Caco-2 (cell line): ENCODE measurements at regions not wholly inside any gene's neighbourhood (a gene's known extent, or its start where the extent isn't known, plus 50 kb on each side); places are given as distances from the start of the nearest gene placed in this dataset.
"Not testable (repeated sequence)": the region's sequence is repeated elsewhere in the genome, so short reads cannot be mapped to it uniquely, and the experiment has no call there.

Experiments
- BruUV-seq: library from RNA; stranded (reverse); fragments of 400-500 nt; replicated peaks from 2 replicates; lab custom pipeline; 2021; lab: Mats Ljungman, UMichigan
- CTCF ChIA-PET: fragments of 300-600 bp; sonication (Branson Sonifier 250); formaldehyde crosslinking; loops from one replicate; lab custom pipeline; 2022; ENCODE audit warnings: antibody characterized with exemption; lab: Charles Lee
- POLR2A ChIA-PET: fragments of 300-600 bp; sonication (Branson Sonifier 250); formaldehyde crosslinking; loops from one replicate; lab custom pipeline; 2022; ENCODE audit warnings: antibody characterized with exemption; lab: Charles Lee
- DNase-seq, 2 experiments: peaks; one replicate each; pipeline versions ENCODE4 v3.0.0 to v3.0.0-alpha.2; 2020 to 2022
- H3K27me3 ChIP-seq: replicated peaks from 2 replicates; pipeline ENCODE4 v1.6.0; 2011; ENCODE audit warnings: low read length; ENCODE audit not compliant: control insufficient read depth, insufficient read depth
- H3K36me3 ChIP-seq: 2 replicates; pipeline ENCODE4 v1.5.1; 2011; ENCODE audit warnings: low read length; ENCODE audit not compliant: control insufficient read depth, insufficient read depth
- H3K4me1 ChIP-seq: fragments of 250-450 bp; sonication (Bioruptor Pico); 2 replicates; pipeline ENCODE4 v1.5.1; 2020; ENCODE audit warnings: mild to moderate bottlenecking
- H3K4me3 ChIP-seq: 2 replicates; pipeline ENCODE4 v1.5.1; 2011; ENCODE audit warnings: low read depth, mild to moderate bottlenecking, control low read depth, low read length
- H3K9me3 ChIP-seq: fragments of 250-450 bp; sonication (Bioruptor Pico); 2 replicates; pipeline ENCODE4 v1.5.1; 2020; ENCODE audit warnings: mild to moderate bottlenecking, moderate library complexity
- H3K27ac Mint-ChIP-seq: one replicate; pipeline ENCODE4 v1.8.0; 2022; ENCODE audit warnings: mixed read lengths; ENCODE audit not compliant: unreplicated experiment
- H3K27me3 Mint-ChIP-seq: one replicate; pipeline ENCODE4 v1.8.0; 2022; ENCODE audit warnings: mixed read lengths; ENCODE audit not compliant: insufficient read depth, unreplicated experiment
- H3K36me3 Mint-ChIP-seq: one replicate; pipeline ENCODE4 v1.8.0; 2022; ENCODE audit warnings: mild to moderate bottlenecking, mixed read lengths; ENCODE audit not compliant: insufficient read depth, unreplicated experiment
- H3K4me1 Mint-ChIP-seq: one replicate; pipeline ENCODE4 v1.8.0; 2022; ENCODE audit warnings: low read depth, mixed read lengths; ENCODE audit not compliant: unreplicated experiment
- H3K4me3 Mint-ChIP-seq: one replicate; pipeline ENCODE4 v1.8.0; 2022; ENCODE audit warnings: mild to moderate bottlenecking, moderate library complexity, mixed read lengths; ENCODE audit not compliant: unreplicated experiment
- H3K9me3 Mint-ChIP-seq: one replicate; pipeline ENCODE4 v1.8.0; 2022; ENCODE audit warnings: mixed read lengths; ENCODE audit not compliant: unreplicated experiment
- intact Hi-C: fragments of 100-400 bp; cut with micrococcal nuclease; formaldehyde crosslinking; loops from one replicate; pipeline ENCODE4 v1.10.0; 2022; ENCODE audit not compliant: unreplicated experiment
- TF ChIP-seq, protein P1 (sequence below), 2 experiments: fragments of 200-600 bp in 1 of 2; IDR thresholded peaks; 1 replicate in 1 of 2; 2 replicates in 1 of 2; pipeline versions ENCODE4 v1.5.1 to v1.8.0; 2011 to 2022; ENCODE audit warnings: antibody characterized with exemption in 1 of 2, control low read depth in 1 of 2, inconsistent platforms in 1 of 2, low read depth in 1 of 2, low read length in 1 of 2, mild to moderate bottlenecking in 1 of 2, moderate library complexity in 1 of 2; ENCODE audit not compliant: insufficient read depth in 1 of 2, severe bottlenecking in 1 of 2, unreplicated experiment in 1 of 2

DNA sequence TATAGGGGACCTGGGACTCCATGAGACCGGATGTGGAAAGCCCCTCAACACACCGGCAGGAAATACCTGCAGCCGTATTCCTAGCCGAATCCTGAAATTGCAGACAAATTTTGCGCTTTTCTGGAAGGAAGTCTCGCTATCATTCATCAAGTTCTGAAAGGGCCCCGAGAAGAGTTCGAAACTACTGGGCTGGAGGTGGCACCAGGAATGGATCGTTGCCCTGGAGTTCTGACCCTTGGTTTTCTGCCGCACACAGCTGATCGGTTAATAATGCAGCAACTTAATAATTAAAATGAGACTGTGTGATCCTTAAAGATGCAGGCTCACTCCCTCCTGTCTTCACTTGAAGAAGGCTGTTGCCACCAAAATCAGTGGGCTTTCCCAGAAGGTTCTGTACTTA lies 55.7 kb upstream of the MRTFB start:
- BruUV-seq: no TSS peak
- no peak for DNase-seq
- Mint-ChIP-seq H3K27me3 (no peaks in the 10 kb centered on the region), H3K4me3 (no peak overlapping the region), H3K4me1 (no peaks in the 10 kb centered on the region), H3K27ac (no peak overlapping the region), H3K9me3 (no peaks in the 10 kb centered on the region), H3K36me3 (no peaks in the 10 kb centered on the region)
- CTCF ChIA-PET: no interaction called here
- POLR2A ChIA-PET: no interaction called here
- intact Hi-C loops: no loop called here
- no peaks in the 10 kb centered on the region for H3K27me3 ChIP-seq
- no peaks in the 10 kb centered on the region for H3K9me3 ChIP-seq
- H3K4me1 ChIP-seq: peaks cover 8% of the 10 kb centered on the region; the same call in 1 of the 2 replicates
- TF ChIP-seq, protein P1, sequence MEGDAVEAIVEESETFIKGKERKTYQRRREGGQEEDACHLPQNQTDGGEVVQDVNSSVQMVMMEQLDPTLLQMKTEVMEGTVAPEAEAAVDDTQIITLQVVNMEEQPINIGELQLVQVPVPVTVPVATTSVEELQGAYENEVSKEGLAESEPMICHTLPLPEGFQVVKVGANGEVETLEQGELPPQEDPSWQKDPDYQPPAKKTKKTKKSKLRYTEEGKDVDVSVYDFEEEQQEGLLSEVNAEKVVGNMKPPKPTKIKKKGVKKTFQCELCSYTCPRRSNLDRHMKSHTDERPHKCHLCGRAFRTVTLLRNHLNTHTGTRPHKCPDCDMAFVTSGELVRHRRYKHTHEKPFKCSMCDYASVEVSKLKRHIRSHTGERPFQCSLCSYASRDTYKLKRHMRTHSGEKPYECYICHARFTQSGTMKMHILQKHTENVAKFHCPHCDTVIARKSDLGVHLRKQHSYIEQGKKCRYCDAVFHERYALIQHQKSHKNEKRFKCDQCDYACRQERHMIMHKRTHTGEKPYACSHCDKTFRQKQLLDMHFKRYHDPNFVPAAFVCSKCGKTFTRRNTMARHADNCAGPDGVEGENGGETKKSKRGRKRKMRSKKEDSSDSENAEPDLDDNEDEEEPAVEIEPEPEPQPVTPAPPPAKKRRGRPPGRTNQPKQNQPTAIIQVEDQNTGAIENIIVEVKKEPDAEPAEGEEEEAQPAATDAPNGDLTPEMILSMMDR (IDR thresholded peaks at IDR 0.05; ENCODE audit: insufficient read depth in 1 of 2, low read depth in 1 of 2, low read length in 1 of 2, severe bottlenecking in 1 of 2, unreplicated experiment in 1 of 2): no peak
- no peaks in the 10 kb centered on the region for H3K36me3 ChIP-seq
- H3K4me3 ChIP-seq: no peak overlapping the region

DNA sequence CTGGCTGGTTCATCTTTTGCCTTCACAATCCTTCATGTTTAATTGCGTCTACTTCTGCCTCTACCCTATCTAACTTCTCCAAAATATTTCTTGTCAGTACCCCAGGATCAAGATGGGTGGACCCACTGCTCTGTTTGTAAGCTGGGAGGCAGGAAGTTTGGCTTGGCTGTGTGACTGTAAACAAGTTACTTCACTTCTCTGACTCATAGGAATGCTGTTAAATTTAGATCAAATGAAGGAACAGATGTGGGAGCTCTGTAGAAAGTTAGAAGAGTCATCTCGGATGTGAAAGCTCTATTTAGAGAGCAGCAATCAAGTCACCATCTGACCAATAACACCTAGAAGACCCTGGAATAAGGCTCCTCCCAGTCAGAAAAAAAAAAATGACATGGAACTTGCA lies 55.2 kb upstream of the MRTFB start:
- TF ChIP-seq, protein P1 (IDR thresholded peaks at IDR 0.05; ENCODE audit: insufficient read depth in 1 of 2, low read depth in 1 of 2, low read length in 1 of 2, severe bottlenecking in 1 of 2, unreplicated experiment in 1 of 2): no peak
- Mint-ChIP-seq H3K27me3 (no peaks in the 10 kb centered on the region), H3K36me3 (no peaks in the 10 kb centered on the region), H3K9me3 (no peaks in the 10 kb centered on the region), H3K4me1 (no peaks in the 10 kb centered on the region), H3K27ac (no peak overlapping the region), H3K4me3 (no peak overlapping the region)
- DNase-seq: no peak
- no TSS peak for BruUV-seq
- no peaks in the 10 kb centered on the region for H3K9me3 ChIP-seq
- ChIA-PET CTCF (no interaction called here), POLR2A (no interaction called here)
- H3K36me3 ChIP-seq: no peaks in the 10 kb centered on the region
- no peaks in the 10 kb centered on the region for H3K27me3 ChIP-seq
- intact Hi-C loops: no loop called here
- H3K4me3 ChIP-seq: no peak overlapping the region
- peaks cover 8% of the 10 kb centered on the region; the same call in 1 of the 2 replicates for H3K4me1 ChIP-seq

DNA sequence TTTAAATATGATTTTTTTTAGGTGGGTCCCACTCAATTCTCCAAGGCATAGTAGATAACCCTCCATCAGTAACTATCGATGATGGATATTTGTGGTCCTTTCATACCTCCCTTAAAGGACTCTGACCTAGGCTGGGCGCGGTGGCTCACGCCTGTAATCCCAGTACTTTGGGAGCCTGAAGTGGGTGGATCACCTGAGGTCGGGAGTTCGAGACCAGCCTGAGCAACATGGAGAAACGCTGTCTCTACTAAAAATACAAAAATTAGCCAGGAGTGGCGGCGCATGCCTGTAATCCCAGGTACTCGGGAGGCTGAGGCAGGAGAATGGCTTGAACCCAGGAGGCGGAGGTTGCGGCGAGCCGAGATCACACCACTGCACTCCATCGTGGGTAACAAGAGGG lies 54.8 kb upstream of the MRTFB start:
- H3K4me1 Mint-ChIP-seq, DNase-seq, intact Hi-C loops, CTCF ChIA-PET, H3K27me3 Mint-ChIP-seq, POLR2A ChIA-PET, H3K27ac Mint-ChIP-seq, H3K36me3 ChIP-seq, H3K4me1 ChIP-seq, H3K4me3 ChIP-seq, H3K9me3 ChIP-seq, H3K36me3 Mint-ChIP-seq, H3K27me3 ChIP-seq, H3K4me3 Mint-ChIP-seq, BruUV-seq, H3K9me3 Mint-ChIP-seq: not testable (repeated sequence)

DNA sequence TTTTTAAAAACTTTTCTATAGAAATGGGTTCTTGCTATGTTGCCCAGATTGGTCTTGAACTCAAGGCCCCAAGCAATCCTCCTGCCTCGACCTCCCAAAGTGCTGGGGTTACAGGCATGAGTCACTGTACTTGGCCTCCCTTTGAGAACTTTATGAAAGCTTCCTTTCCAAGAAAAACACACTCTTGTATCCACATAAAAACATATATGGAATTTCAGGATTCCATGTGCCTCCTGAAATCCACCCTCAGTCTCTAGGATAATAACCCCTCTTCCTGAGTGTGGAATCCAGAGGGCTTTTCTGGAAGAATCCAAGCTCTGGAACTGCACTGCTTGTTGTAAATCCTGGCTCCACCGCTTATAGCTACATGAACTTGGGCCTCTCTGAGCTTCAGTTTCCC lies 53.2 kb upstream of the MRTFB start:
- Histone ChIP-seq H3K4me3 (no peak overlapping the region), H3K36me3 (no peaks in the 10 kb centered on the region), H3K9me3 (no peaks in the 10 kb centered on the region), H3K4me1 (peaks cover 8% of the 10 kb centered on the region; the same call in 1 of the 2 replicates), H3K27me3 (no peaks in the 10 kb centered on the region)
- H3K9me3 Mint-ChIP-seq: no peaks in the 10 kb centered on the region
- no peaks in the 10 kb centered on the region for H3K4me1 Mint-ChIP-seq
- no peaks in the 10 kb centered on the region for H3K27me3 Mint-ChIP-seq
- no peak overlapping the region for H3K4me3 Mint-ChIP-seq
- no peaks in the 10 kb centered on the region for H3K36me3 Mint-ChIP-seq
- CTCF ChIA-PET: no interaction called here
- POLR2A ChIA-PET: interaction anchor here (1.1 kb wide), 1 partner anchor 77 kb away, joined by 6 read pairs; no protein-coding TSS in a partner anchor
- intact Hi-C loops: no loop called here
- TF ChIP-seq, protein P1 (IDR thresholded peaks at IDR 0.05; ENCODE audit: insufficient read depth in 1 of 2, low read depth in 1 of 2, low read length in 1 of 2, severe bottlenecking in 1 of 2, unreplicated experiment in 1 of 2): no peak
- no peak for DNase-seq
- H3K27ac Mint-ChIP-seq: no peak overlapping the region
- no TSS peak for BruUV-seq
